ENCODE measurements at regions not wholly inside any gene's neighbourhood (a gene's known extent, or its start where the extent isn't known, plus 50 kb on each side); places are given as distances from the start of the nearest gene placed in this dataset.

DNA sequence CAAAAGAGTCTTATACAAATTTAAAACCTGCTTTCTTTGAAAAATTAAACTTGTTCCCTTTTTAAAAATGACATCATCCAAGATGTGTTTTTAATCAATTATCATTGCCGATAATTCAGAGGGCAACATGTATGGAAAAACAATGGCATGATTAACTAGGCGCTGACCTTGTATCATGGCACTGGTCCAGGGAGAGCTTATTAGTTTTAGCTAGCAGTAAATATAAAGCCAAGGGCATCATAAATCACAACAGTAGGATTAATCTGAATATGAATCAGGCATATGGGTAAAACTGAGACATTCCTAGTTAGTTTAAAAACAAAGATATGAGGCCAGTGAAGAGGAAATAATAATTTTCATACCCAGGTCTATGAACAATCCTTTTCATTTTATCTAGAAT lies 374.0 kb downstream of the HDGFL1 start:
- peak; percentile 33 for DNase-seq

DNA sequence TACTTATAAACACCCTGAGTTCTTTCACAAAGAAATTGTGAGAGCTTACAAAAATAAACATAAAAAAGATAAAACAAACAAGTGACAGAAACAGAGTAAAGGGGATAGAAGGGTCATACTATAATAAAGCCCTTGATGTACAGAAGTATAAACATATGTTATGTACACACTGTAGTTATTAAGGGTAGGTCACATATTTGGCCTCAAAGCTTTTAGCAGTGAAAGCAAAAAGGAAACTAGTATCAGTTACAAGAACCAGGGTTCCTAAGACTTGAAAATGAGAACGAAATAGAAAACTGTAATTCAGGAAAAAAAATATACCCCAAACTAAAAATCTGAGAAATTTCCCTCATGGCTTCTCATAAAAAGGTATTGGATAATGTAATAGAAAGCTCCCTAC lies 380.6 kb downstream of the HDGFL1 start:
- DNase-seq: no peak

DNA sequence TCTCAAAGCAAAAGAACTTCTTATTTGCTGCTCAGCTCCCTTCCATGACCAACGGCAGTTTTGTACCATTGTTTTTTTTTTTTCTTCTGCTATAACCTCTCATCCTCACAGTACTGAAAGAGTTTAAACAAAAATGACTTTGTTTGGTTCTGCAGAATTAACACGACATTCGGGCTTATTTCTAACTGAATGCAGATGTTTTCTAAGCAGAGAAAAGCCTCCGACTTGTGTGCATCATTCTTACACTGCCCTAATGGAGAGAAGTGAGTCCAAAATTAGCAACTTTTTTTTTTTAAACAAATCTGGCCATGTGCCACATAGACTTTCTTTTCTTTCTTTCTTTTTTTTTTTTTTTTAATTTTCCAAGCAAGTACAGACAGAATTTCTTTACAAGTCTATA lies 382.7 kb downstream of the HDGFL1 start:
- DNase-seq: peak; percentile 41

DNA sequence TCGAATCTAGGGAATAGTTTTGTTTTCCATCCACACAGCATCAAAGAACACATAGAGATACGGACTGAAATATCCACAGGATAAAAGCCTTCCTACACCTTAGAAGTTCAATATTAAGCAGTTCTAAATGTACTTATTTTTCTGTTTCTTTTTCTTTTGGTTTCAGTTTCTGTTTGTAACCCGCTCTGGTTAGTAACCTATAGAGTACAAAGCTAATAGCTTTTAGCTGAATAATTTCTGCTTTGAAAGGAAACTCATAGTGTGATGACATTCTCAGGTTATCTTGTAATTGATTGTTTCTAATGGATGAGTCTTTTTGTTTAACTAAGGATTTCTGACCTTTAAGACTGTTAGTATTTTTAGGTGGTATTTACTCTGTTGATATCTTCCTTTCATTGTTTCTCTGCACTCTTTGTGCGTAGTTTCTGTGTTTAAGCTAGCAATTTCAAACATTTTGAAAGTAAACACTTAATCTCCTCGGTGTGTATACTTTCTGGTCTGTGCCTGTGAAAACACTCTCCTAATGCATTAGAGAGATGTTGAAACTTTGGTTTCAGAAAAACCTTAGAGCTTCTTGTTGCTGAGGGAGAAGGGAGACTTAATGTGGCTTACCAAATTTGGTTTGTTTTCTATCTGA lies 385.5 kb downstream of the HDGFL1 start:
- DNase-seq: no peak

DNA sequence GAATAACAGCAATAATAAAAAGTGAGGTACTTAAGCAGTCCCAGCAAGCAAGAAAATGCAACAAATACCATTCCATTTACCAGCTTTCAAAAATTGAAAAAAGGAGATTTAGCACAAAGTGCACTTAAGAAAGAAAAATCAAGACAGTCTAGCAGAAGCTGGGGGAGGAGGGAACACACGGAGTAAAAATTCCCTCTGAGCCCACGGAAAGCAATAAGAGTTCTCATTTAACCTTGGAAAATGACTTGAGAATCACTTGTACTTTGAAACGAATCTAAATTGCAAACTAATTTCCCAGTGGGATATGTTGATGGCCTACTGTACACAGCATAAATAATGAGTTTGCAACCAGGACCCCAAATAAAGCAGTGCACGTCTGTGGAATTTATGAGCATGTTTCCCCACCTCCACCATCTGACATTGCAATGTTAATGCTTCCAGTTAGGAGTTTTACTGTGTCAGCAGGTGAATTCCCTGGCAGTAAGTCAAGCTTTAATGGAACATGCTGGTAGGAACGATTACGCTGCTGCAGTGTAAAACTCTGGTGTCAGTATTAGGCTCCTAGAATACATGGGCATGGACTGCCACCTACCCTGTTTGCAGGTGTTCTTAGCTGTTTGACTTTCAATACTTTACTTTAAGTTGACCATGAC lies 386.8 kb downstream of the HDGFL1 start:
- DNase-seq: no peak

DNA sequence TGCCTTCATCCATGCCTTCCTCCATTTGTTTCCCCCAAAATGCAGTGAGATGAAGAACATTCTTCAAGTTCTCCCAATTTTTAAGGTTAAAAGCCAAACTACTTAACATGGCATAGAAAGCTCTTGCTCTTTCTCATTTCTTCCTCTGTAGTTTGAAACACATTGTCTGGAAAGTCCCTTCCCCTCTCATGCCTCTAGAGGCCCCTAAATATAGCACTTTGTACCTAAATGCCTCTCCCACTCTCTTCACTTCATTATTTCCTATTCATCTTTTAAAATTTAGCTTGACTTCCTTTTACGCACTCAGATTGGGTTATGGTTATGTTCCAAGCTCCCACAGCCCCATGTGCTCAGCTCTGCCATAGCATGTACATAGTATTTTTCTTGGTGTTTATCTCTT lies 389.3 kb downstream of the HDGFL1 start:
- no peak for DNase-seq

DNA sequence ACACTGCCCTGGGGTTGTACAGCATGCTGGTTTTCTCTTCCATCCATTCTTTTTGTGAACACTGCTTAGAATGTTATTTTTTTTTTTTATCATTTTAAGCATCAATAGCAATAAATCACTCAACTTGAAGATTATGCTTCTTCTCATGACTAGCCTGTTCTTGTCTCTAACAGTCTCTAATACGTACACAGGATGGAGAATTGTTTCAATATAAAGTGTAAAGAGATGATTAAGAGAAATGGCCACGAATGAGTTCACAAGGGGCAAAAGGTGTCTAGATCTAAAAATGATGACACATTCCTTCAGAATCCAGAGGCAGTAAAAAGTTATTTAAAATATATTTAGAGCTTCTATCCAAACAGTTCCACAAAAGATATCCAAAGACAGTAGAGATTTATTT lies 390.2 kb downstream of the HDGFL1 start:
- no peak for DNase-seq

DNA sequence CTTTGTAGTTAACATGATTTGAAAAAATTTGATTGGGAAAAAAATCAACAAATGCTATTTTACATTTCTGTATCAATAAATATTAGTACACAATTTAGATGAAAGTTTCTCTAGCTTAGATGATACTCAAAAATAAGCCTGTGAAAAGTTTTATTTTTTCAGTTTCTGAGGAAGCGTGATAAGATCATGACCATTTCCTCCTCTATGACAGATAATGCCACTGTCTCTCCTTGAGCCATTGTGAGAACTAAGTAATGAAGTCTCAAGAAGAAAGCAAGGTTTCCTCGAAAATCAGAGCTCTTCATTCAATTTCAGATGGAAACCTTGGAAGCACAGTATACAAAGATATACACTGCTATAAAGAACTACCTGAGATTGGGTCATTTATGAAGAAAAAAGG lies 395.0 kb downstream of the HDGFL1 start:
- DNase-seq: no peak

DNA sequence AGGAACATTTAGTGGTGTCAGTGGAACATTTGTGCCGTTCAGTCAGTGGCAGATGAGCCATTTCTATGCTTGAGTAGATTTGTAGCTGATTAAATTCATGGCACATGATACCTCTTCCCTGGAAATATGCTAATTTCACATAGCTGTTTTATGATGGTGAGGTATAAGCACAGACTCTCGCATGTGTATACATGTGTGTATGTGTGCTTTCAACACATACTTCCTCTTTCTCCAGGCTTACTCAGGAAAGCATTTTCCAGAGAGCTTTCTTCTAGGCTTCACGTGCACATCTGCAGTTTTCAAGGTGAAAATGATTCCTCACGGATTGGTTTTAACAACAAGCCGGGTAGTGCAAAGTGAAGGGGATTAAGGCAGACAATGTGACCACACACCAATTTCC lies 396.5 kb downstream of the HDGFL1 start:
- no peak for DNase-seq

DNA sequence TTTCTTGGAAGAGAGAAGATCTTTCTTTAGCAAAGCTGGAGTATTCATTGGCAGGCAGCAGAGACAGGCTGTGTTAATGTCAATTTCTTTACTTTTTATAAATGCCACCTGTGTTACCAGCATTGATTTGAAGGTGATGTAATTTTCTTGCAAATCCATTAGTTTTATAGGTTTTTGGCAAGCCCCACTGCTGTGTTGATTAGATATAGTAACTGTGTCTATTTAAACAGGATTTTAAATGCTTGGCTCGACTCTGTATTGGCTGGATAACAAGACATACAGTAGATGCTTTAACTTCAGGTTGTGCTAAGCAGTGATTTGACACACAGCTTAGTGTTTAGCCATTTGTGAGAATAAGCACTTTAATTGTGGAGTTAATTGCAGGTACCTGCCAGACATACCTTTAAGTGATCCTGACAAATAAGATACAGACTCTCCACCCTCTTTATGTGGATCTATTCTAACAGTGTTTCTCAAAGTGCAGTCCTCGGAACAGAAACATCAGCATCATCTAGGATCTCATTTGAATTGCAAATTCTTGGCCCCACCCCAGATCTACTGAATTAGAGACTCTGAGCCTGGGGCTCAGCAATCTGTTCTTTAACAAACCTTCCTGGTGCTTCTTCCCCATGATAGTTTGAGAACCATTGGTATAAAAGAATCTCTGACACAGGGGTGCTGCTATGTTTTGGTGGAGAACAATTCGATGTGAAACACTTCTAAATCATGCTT lies 397.5 kb downstream of the HDGFL1 start:
- no peak for DNase-seq

DNA sequence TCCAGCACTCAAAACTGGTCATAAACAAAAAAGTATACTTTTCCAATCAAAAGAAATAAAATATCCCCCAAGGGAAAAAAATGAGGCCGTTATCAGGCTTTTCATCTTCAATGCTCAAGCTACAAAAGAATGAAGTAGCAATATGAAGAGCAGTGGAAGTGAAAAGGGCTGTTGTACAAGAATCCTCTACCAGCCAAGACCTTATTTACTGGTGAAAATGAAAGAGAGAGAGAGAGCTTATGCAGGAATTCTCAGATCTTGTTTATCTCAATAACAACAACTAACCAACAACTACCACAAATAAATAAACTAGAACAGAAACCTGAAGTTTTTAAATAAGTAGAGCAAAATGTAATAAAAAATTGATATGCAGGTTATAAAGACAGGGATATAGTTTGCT lies 400.6 kb downstream of the HDGFL1 start:
- DNase-seq: no peak

DNA sequence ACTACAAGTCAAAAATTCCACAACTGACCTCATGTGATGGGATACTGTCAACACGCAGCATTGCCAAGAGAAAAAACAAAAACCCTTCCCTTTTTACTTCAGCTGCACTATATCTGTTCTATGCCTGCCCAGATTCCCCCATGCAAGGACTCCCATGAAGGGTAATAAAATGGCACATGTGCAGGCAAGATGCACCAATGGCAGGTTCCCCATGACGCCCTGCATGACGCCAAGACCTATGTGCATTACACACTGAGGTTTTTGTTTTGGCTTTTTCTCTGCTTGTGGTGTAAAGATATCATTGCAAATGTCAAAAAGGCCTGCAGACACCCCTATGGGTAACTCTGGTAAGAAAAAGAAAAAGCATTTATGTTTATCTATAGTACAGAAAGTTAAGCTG lies 403.4 kb downstream of the HDGFL1 start:
- no peak for DNase-seq

DNA sequence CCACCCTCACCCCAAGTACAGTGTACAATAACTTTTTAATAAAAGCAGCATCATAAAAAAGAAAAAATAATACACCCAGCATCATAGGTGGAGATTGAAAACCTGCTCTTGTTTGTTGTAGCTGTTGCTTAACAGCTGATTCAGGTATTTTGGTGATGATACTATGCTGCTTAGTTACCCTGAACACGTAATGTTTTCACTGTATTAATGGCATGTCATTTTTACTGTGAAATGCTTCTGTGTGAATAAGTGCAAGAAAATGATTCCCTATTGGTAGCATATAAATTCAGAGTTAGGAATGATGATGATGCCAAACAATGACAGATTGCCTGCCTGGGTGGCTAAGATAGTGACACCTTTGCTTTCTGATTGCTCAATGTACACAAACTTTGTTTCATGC lies 405.7 kb downstream of the HDGFL1 start:
- no peak for DNase-seq

DNA sequence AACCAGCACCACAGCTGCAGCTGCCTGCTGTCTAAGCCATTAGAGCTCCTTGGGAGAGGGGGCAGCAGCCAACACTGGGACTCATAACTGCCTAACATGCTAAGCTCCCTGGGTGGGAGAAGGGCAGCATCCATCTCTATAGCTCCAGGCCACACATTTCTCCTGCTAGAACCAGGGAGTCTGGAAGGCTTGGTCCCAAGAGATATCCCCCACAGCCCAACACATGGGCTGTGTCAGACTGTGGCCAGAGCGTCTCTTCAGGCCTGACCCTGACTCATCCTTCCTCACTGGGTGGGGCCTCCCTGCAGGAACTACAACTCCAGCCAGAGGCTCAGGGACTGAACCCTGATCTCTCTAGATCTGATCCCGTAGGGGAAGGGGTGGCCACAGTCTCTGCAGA lies 411.1 kb downstream of the HDGFL1 start:
- peak; percentile 45 for DNase-seq

DNA sequence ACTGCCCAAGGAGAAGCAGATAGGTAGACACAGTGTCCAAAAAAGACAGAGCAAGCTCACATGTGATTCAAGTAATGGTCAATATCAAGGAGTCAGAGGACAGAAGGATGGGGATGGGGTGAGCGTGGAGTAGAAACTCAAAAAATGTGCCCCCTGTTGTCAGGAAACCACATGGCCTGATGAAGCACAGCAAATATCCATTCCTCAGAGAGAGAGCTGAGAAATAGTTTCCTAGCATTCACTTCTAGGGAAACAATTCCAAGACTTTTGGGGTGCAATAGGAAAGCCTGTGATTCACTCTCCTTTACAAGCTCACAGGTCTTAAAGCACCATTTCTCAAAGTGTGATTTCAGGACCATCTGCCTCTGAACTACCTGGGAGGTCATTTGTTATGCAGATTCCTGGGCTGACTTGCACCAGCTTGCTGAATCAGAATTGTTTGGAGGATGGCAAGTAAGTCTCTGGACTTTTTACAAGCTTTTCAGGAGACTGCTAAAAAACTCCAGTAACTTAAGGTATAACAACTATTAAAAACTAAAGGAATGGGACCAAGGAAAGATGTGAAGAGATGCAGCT lies 432.8 kb downstream of the HDGFL1 start:
- no peak for DNase-seq

DNA sequence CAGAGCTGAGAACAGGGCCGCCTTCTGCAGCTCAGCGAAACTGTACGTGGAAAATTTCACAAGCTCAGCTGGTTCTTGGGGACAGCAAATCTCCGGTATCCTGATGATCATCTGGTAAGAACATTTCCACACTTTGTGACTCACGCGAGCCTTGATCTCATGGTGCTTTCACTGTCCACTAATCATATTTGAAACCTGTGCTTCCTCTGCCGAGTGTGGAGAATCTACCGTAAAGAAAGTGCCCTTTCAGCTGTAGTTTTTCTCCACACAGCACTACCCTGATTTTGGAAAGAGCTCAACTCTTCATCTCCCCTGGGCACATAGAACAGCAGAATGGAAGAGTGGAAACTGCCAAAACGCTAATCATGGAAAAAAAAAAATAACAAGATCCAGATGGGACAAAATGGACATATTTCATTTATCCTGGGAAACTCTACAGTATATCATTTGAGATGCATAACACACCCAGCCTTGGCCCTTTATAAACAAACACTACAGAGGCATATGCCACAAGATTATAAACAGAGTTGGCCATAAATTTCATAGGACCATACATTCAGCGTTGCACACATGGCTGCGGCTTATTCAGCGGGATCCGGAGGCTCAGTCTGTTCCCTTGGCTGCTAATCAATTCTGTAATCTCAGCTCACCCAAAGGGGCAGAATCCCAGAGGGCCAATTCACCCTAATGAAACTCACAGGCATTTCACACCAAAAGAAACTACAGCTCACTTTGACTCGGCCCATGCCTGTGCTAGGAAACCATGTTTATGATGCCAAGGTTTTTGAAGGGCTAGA lies 434.5 kb downstream of the HDGFL1 start:
- peak; percentile 88 for DNase-seq

DNA sequence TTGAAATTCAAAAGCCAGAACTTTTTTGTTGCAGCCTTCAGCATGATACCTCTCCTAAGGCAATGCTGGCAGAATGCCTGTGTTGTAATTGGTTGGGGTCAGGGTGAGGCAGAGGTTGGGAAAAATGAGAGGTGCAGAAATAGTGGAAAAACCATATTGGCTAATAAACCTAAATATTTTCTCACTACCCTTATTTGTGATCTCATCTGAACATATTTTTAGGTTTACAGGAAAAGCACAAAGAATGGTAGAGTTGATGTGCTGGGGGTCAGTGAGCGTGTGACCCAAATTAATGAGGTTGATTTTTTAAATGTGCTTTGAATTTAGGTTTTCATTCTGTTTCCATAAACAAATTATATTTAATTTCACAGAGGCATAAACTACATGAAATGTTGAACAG lies 437.3 kb downstream of the HDGFL1 start:
- DNase-seq: no peak

DNA sequence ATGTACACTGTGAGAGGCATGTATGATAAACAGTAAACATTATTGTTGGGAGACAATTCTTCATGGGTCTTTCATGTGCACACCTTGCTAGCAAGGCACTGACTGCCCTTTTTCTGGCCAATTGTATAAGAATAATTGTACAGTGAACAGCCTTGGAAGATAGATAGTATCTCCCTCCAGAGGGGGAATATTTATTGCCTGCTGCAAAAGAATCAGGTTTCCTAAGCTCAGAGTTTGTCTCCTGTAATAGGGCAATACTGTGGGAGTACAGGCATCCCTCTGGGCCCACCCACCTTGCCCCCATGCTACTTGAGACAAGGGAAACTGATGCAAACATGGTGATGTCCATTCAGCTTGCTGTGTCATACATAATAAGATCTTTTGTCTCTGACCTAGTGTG lies 442.2 kb downstream of the HDGFL1 start:
- DNase-seq: no peak

DNA sequence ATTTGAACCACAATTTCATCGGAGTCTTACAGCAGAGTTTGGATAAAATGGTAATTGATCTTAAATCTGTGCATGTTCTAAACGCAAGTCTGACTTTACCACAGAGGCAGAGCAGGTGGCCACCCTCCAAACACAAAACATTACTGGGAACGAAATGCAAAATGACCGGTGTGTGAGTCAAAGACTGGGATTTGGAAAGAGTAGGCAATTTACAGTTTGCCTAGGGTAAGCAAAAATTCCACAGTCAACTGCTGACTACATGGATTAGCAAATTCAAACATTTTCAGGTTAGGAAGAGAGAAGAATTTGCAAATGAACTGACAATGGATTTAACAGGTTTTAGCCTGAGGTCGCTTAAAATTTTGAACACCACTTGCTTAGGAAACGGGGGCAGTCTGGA lies 444.4 kb downstream of the HDGFL1 start:
- DNase-seq: peak; percentile 15

DNA sequence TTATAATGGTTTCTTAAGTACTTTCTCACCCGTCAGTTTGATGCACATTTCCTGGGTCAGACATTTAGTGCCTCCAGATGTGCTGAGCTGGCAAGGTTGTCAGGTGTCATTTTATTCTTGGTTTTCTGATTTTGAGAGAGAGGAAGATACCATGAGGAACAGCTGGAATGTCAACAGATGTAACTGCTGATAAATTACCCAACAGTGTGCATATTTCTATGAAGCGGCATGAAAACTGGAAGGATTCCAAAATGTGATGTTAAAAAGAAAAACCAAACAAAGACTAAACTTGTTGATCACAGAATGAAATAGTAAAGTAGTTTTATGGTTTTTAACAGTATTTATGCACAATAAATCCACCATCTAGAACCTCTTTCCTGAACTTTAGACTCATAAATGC lies 447.3 kb downstream of the HDGFL1 start:
- DNase-seq: peak; percentile 19

DNA sequence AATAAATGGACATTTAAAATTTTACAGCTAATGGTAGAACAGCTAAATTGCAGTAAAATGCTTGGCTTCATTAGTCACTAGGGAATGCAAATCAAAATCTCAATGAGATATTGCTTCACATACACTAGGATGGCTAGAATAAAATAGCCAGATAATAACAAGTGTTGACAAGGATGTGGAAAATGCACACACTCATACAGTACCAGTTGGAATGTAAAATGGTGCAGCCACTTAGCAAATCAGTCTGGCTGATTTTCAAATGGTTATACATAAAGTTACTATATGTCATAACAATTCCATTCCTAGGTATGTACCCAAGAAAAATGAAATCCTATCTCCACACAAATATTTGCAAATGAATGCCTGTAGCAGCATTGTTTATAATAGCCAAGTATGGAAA lies 452.1 kb downstream of the HDGFL1 start:
- DNase-seq: no peak

DNA sequence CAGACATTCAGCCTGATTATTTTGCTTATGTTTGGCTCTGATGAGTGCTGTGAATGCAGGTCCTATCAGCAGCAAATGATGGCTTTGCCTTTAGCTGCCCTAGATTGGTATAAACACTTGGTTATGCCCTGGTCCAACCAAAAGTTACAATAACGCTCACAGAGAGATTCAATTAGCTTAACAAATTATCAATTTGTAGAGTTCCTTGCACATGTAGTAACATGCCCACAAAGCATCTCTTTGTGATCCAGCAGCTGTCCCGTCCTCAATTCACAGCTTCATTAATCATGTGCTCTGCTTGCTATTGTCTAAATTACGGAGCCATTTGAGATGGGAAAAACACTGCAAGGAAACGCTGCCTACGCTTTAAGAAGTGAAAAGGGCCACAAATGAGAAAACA lies 457.9 kb downstream of the HDGFL1 start:
- DNase-seq: no peak

DNA sequence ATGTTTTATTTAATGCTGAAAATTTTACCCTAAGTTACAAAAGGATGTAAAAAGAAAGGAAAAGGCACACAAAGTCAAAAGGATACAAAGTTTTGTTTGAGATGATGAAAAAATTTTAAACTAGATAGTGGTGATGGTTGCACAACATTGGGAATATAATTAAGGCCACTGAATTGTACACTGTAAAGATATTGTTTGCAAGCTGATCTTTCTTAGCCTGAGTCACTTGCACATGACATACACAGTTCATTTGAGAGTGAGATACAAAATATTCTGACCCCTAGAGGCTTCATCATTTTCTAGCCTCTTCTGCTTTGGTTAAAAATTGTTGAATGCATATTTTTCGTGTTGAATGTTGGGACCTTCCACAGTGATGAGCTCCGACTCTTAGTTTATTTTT lies 462.6 kb downstream of the HDGFL1 start:
- DNase-seq: peak; percentile 4
